Dendritic cell treated with granulocyte-macrophage colony-stimulating factor and Interleukin-4, amounts not matched to agents 40 ng/mL and 50 ng/mL, for 4 days (primary cell): ENCODE measurements at regions not wholly inside any gene's neighbourhood (a gene's known extent, or its start where the extent isn't known, plus 50 kb on each side); places are given as distances from the start of the nearest gene placed in this dataset.
A peak's percentile ranks its signal among the peaks of the same experiment; 100 is the strongest.

Experiments
- H3K27ac Mint-ChIP-seq: one replicate; pipeline ENCODE4 v1.8.0; 2022; ENCODE audit warnings: mild to moderate bottlenecking, mixed read lengths
- H3K27me3 Mint-ChIP-seq: one replicate; pipeline ENCODE4 v1.8.0; 2022; ENCODE audit warnings: mild to moderate bottlenecking, mixed read lengths
- H3K36me3 Mint-ChIP-seq: one replicate; pipeline ENCODE4 v1.8.0; 2022; ENCODE audit warnings: low read depth, mixed read lengths
- H3K4me1 Mint-ChIP-seq: one replicate; pipeline ENCODE4 v1.8.0; 2022; ENCODE audit warnings: low read depth, mixed read lengths
- H3K4me3 Mint-ChIP-seq: one replicate; pipeline ENCODE4 v1.8.0; 2022; ENCODE audit warnings: mild to moderate bottlenecking, moderate library complexity, mixed read lengths
- H3K9me3 Mint-ChIP-seq: one replicate; pipeline ENCODE4 v1.8.0; 2022; ENCODE audit warnings: mixed read lengths
- intact Hi-C: fragments of 100-400 bp; cut with micrococcal nuclease; formaldehyde crosslinking; loops from one replicate; pipeline ENCODE4 v1.15.0; 2022

DNA sequence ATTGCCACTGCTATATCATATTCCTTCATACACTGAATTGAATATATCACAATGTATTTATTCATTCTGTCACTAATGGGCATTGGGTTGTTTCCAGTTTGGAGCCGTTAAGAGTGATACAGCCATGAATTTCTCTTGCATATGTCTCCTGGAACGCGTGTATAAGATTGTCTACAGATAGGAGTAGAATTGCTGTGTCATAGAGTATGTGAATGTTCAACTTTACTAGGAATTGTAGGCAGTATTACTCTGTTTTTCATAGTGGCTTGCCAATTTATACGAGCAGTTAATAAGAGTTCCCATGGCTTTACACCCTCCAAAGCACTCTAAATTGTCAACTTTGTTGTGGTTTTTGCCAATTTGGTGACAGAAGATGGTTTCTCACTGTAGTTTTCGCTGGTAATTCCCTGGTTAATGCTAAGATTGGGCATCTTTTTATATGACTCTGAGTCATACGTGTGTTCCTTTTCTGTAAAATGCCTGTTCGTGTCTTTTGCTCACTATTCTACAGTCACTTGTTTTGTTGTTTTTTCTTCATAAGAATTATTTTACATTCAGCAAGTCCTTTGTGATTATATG is 136.1 kb upstream of the LIPC start:
- H3K27me3 Mint-ChIP-seq: peaks cover 3% of the 10 kb centered on the region
- intact Hi-C loops: no loop called here
- H3K9me3 Mint-ChIP-seq: peaks cover 16% of the 10 kb centered on the region
- no peak overlapping the region for H3K4me3 Mint-ChIP-seq
- H3K27ac Mint-ChIP-seq: no peak overlapping the region
- no peaks in the 10 kb centered on the region for H3K36me3 Mint-ChIP-seq
- H3K4me1 Mint-ChIP-seq: peaks cover 19% of the 10 kb centered on the region

DNA sequence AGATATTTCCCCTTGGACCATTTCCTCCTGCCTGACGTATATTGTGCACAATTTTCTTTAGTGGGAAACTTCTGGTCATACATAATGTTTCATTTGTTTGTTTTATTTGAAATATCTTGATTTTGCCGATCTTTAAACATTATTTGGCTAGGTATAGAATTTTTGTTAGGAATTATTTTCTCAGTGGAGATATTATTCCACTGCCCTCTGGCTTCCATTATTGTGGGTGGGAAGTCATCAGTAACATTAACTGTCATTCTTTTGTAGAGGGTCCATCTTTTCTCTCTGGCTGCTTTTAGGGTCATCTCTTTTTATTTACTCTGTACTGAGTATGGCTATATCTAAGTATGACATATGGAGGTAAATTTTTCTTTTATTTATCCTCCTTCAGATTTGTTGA is 135.5 kb upstream of the LIPC start:
- intact Hi-C loops: no loop called here
- Mint-ChIP-seq H3K9me3 (peaks cover 16% of the 10 kb centered on the region), H3K36me3 (no peaks in the 10 kb centered on the region), H3K27me3 (peaks cover 3% of the 10 kb centered on the region), H3K4me1 (peaks cover 17% of the 10 kb centered on the region), H3K27ac (no peak overlapping the region), H3K4me3 (no peak overlapping the region)

DNA sequence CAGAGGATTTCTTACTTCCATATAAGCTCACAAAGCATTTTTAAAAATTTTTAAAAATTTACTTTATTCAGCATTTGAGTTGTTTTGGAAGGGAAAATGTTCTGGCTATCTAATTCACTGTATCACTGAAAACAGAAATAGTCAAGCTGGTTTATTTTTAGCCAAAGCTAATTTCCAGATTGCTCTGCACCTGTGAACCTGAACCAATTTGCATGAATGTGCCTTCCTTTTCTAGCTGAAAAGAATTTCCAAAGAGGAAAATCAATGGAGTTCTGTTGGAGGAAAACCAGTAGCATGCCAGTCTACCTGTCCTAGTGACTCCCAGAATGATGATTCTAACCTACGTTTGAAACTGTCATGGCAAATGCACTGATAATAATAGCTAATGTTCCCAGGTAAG is 134.2 kb upstream of the LIPC start:
- no peaks in the 10 kb centered on the region for H3K36me3 Mint-ChIP-seq
- H3K4me3 Mint-ChIP-seq: no peak overlapping the region
- H3K27ac Mint-ChIP-seq: no peak overlapping the region
- peaks cover 3% of the 10 kb centered on the region for H3K27me3 Mint-ChIP-seq
- H3K9me3 Mint-ChIP-seq: peaks cover 16% of the 10 kb centered on the region
- peaks cover 24% of the 10 kb centered on the region for H3K4me1 Mint-ChIP-seq
- intact Hi-C loops: no loop called here

DNA sequence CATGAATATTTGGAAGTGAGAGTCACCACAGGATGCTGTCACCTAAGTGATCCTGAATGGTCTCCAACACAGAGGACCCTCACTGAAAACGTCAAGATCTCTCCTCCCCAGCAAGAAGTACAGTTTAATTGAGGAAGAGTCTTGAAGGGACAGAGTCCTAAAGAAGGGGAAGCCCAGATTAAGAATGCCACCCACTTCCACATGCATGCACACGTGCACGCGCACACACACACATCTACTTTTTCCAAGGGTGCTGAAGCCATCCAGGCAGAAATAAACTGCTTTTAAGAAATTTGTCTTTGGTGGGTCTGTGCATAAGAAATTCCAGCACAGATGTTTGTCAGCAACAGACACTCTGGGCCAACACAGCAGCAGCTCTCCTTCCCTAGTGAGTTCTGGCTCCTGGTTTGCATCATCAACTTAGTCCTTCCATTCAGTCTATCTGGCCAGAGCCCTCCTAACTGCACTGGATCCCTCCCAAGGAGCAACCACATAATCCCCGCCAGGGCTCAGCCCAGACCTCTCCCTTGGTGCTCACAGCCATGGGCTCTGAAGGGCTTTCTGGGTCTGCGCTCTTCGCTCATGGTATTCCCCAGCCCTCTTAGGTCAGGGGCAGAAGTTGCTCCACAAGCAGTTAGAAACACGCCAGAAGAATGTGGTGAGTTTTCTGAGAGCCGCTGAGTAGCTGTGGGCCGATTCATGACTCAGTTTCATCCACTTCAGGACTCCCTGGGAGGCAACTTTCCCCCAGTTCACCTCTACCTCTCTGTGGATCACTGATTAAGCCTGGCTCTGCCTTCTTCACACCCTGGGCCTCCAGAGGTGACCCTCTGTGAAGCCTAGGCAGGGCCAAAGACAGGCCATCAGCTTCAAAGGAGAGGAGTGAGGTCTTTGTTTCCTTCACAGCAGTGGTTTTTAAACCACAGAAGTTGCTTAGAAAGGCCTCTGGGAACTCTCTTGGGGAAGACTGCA is 132.6 kb upstream of the LIPC start:
- peaks cover 32% of the 10 kb centered on the region for H3K4me1 Mint-ChIP-seq
- H3K36me3 Mint-ChIP-seq: no peaks in the 10 kb centered on the region
- peak overlapping the region; percentile 61 for H3K27ac Mint-ChIP-seq
- no peak overlapping the region for H3K4me3 Mint-ChIP-seq
- intact Hi-C loops: no loop called here
- H3K9me3 Mint-ChIP-seq: peaks cover 16% of the 10 kb centered on the region
- peaks cover 3% of the 10 kb centered on the region for H3K27me3 Mint-ChIP-seq

DNA sequence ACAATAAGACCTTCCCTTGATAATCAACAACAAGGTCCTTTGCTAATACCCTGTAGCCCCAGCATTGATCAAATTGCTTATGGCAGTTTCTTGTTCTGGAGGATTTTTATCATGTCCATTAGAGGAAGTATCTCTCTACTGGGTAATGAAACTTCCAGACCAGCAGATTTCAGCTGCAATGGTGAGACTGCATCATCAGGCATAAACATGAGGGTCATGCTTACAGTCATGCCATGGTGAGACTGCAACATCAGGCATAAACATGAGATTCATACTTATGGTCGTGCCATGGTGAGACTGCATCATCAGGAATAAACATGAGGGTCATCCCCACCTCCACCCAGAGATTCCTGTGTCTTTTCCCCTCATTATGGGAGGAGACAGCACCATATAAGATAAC is 129.0 kb upstream of the LIPC start:
- intact Hi-C loops: no loop called here
- Mint-ChIP-seq H3K4me3 (no peak overlapping the region), H3K27me3 (no peaks in the 10 kb centered on the region), H3K9me3 (no peaks in the 10 kb centered on the region), H3K36me3 (no peaks in the 10 kb centered on the region), H3K27ac (peak overlapping the region; percentile 82), H3K4me1 (peaks cover 40% of the 10 kb centered on the region)

DNA sequence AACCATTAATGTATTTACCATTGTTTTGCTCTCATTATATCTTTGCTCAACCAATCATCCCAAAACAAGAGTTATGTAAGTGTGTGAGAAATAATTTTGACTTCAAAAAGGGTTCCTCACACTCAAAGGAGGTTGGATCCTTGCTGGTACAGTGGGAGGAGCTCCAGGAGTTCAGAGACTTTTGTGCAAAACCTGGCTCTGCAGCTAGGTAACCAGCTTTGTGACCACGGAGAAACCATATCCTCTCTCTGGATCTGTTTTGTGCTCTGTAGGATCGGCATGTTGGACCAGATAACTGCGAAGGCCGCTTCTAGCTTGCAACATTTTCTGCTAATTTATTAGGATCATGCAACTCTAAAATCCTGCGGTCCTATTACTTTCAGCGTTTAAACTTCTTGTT is 128.6 kb upstream of the LIPC start:
- Mint-ChIP-seq H3K27ac (peak overlapping the region; percentile 82), H3K36me3 (no peaks in the 10 kb centered on the region), H3K4me3 (no peak overlapping the region), H3K27me3 (no peaks in the 10 kb centered on the region), H3K4me1 (peaks cover 39% of the 10 kb centered on the region), H3K9me3 (no peaks in the 10 kb centered on the region)
- intact Hi-C loops: no loop called here

DNA sequence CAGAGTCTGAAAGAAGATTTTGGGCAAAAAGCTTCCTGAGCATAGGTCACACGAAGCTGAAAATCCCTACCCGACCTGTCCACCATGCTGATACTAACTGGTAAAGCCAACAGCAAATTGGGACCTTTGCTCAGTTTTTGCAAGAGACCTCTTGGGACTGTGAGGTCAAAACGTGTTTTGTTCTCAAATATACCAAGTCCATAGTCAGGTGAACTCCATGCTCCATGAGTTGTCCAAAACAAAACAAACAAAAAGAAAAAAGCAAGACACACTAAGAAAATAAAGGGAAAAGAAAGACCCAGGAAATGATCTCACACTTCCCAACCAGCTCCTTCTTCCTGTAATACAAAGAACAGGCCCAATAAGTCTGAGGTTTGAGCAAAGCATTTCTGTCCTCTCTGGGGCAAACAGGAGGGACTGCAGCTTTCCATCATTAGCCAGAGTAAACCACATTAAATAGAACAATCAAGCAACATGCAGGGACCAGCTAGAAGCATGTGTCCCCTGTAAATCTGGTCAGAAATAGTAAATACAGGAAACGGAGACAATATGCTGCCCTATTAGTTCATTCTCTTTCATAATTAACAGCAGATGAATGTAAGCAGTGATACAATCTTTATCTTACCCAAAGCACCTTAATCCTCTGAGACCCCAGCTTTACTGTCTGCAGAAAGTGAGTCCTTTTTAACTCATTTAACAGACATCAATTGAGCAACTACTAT is 125.0 kb upstream of the LIPC start:
- no peak overlapping the region for H3K4me3 Mint-ChIP-seq
- H3K27ac Mint-ChIP-seq: peak overlapping the region; percentile 14
- no peaks in the 10 kb centered on the region for H3K27me3 Mint-ChIP-seq
- intact Hi-C loops: no loop called here
- H3K36me3 Mint-ChIP-seq: no peaks in the 10 kb centered on the region
- H3K9me3 Mint-ChIP-seq: no peaks in the 10 kb centered on the region
- H3K4me1 Mint-ChIP-seq: peaks cover 31% of the 10 kb centered on the region

DNA sequence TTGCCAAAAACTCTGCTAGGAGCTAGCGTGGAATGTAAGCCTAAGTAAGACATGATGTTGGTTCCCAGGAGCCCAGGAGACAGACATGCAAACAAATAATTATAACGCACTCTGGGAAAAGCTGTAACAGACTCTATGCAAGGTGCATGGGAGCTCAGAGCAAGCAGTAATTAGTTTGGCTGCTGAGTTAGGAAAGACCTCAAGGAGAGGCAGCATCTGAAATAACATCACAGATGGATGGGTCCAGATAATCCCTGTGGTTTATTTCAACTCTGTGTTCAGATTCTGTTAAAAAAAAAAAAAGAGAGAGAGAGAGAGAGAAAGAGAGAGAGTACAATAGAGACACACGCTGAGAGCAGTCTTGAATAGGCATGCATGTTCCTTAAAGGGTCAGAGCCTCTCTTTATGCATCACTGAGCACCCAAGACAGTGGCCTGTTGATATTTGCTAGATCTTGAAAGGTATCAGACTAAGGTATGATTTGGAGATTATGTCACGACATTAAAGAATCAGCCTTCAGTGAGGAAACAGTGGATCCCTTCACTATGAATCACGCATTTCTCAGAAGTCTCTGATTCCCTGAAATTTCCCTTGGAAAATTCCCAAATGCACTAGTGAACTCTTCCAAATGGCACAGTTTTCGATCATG is 124.4 kb upstream of the LIPC start:
- intact Hi-C loops: no loop called here
- Mint-ChIP-seq H3K9me3 (no peaks in the 10 kb centered on the region), H3K4me3 (no peak overlapping the region), H3K36me3 (no peaks in the 10 kb centered on the region), H3K4me1 (peaks cover 26% of the 10 kb centered on the region), H3K27me3 (no peaks in the 10 kb centered on the region), H3K27ac (no peak overlapping the region)

DNA sequence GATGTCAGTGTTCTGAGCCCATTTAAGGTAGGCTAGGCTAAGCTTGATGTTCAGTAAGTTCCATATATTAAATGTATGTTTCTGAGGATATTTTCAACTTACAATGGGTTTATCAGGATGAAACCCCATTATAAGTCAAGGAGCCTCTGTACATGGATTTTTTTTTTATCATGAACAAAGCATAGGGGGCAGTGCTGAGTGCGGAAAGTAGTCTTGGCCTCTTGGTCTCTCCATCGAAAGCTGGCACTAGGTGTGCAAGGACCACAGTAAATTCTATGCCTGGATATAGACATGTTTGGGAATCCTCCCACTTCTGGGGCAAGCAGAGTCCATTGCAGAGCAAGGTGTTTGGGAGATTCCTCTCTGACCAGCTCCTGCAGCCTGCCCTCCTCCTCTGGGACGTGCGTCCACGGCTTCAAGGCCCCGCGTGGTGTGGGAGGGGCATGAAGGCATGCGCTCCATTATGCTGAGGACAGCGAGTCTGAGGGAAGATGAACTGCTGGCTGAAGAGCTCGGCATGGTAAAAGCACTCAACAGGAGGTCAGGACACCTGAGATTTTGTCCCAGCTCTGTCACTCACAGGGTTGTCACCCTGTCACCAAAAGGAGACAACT is 122.9 kb upstream of the LIPC start:
- peaks cover 16% of the 10 kb centered on the region for H3K4me1 Mint-ChIP-seq

DNA sequence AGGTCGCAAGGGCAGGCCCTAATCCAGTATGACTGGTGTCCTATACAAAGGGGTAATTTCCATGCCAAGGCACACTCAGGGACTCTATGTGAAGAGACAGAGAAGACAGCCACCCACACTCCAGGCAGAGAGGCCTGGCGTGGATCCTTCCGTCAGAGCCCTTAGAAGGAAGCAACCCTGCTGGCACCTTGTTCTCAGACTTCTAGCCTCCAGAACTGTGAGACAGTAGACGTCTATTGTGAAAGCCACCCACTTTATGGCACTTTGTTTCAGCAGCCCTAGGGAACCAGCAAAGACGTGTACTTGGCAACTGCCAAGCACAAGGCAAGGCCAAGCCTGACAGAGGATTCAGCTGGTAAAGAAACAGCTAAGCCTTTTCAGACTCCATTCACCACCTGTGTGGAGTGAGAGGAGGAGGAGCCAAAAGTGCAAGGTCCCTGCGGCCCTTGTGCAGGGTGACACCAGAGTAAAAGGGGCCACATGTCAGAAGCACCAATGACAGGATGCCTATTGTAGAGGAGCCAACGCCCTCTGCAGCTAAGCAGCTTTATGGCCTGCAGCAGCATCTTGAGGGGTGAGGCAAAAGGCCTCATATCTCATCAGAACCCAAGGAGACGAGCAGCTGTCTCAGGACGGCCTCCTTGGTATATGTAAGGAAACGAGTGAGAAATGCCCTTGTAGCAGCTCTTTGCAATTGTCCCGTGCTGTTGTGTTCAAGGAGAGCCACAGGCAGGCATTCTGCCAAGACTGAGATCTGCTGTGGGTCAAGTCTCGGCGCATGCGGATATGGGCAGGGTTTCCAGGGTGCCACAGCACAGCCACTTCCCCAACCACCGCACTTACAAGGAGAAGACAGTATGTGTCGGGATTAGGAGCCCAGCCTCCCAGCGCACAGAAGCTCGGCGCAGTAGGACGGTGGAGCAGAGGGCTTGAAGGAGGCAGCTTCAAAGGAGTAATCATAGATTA is 121.5 kb upstream of the LIPC start:
- intact Hi-C loops: no loop called here
- Mint-ChIP-seq H3K4me1 (peaks cover 16% of the 10 kb centered on the region), H3K27ac (peak overlapping the region; percentile 24), H3K4me3 (no peak overlapping the region), H3K27me3 (no peaks in the 10 kb centered on the region), H3K36me3 (no peaks in the 10 kb centered on the region), H3K9me3 (no peaks in the 10 kb centered on the region)

More for the DNA sequence above, 122.9 kb upstream of the LIPC start:
- Mint-ChIP-seq H3K4me3 (no peak overlapping the region), H3K36me3 (no peaks in the 10 kb centered on the region), H3K27me3 (no peaks in the 10 kb centered on the region), H3K9me3 (no peaks in the 10 kb centered on the region), H3K27ac (no peak overlapping the region)
- intact Hi-C loops: no loop called here

DNA sequence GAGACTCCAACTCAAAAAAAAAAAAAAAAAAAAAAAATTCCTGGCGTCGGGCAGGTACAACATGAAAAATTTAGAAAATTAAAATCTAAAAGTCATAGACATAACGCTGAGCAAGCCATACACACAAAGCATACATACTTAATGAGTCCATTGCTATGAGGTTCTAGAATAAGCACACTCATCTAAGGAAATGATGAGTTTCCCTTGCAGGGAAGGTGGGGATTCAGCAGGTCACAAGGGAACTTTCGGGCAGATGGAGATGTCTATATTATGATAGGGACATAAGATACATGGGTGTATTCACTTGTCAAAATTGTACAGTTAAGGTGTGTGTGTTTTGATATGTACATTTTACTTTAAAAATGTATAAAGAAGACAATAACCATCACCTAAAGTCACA is 120.2 kb upstream of the LIPC start:
- Mint-ChIP-seq H3K4me3 (no peak overlapping the region), H3K27ac (no peak overlapping the region), H3K4me1 (peaks cover 13% of the 10 kb centered on the region), H3K27me3 (no peaks in the 10 kb centered on the region), H3K9me3 (no peaks in the 10 kb centered on the region), H3K36me3 (no peaks in the 10 kb centered on the region)
- intact Hi-C loops: no loop called here

DNA sequence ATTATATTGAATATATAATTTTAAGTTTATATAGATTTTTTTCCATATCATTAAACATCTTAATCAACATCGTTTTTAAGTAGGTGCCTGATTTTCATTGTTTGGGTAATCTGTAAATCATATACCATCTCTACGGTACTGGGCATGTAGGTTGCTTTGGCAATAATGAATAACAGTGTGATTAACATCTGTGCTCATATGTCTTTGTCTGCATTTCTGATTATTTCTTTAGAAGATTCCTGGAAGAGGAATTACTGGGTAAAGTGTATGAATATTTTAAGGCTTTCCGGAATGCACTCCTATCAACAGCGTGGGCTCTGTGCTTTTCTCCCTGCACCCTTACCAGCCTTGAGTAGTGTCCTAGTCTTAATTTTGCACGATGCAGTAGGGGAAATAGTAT is 119.8 kb upstream of the LIPC start:
- Mint-ChIP-seq H3K4me3 (no peak overlapping the region), H3K9me3 (no peaks in the 10 kb centered on the region), H3K27ac (no peak overlapping the region), H3K27me3 (no peaks in the 10 kb centered on the region), H3K4me1 (peaks cover 9% of the 10 kb centered on the region), H3K36me3 (no peaks in the 10 kb centered on the region)
- intact Hi-C loops: no loop called here

DNA sequence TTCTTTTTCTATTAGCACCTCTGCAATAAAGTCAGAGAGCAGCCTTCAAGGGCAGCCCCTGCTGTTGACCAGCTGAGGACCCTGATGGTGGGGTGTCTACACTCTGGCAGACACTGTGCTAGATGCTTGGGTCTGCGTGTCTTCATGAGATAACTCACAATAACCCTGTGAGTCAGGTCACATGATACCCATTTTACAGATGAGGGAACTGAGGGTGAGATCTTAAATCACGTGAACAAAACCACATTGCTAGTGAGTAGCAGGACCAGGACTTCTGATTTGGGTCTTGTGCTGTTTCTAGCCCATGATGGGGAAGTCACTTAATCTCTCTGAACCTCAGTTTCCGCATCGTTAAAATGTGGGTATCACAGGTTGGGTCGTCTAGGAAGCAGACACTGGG is 118.5 kb upstream of the LIPC start:
- Mint-ChIP-seq H3K9me3 (no peaks in the 10 kb centered on the region), H3K27ac (no peak overlapping the region), H3K4me3 (no peak overlapping the region), H3K36me3 (no peaks in the 10 kb centered on the region), H3K27me3 (no peaks in the 10 kb centered on the region), H3K4me1 (peaks cover 9% of the 10 kb centered on the region)
- intact Hi-C loops: no loop called here
